ENCODE measurements at regions not wholly inside any gene's neighbourhood (a gene's known extent, or its start where the extent isn't known, plus 50 kb on each side); places are given as distances from the start of the nearest gene placed in this dataset.

DNA sequence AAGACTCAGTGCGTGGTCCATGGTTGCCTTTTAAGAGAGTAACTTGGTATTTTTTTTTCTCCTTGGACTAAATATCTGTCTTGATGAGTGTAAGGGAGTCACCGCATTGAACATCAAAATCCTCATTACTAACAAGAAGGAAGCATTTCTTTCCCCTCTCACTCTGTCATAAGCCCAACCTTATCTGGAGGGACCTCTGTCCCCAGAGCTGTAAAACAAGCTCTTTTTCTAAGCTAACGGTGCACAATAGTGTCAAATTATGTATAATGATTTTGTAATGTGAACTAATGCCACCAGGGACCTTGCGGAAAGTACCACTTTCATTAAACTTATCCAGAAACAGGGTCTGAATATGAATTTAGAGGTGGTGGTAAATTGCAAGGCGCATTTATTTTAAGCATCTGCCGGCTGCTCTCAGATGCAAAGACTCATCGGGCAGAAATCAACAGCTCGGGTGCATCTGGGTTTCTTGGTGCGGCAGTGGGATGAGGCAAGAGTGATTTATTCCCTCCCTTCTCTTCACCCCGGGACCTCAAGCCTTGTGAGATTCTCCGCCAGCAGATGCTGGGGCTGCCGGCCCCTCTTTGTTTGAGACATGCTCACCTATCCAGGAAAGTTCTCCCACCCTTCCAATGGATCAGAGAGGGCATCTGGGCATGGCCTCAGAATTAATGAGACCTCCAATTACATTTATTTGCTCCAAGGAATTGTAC lies 95.2 kb upstream of the IRX3 start:
- TF ChIP-seq, protein P1, sequence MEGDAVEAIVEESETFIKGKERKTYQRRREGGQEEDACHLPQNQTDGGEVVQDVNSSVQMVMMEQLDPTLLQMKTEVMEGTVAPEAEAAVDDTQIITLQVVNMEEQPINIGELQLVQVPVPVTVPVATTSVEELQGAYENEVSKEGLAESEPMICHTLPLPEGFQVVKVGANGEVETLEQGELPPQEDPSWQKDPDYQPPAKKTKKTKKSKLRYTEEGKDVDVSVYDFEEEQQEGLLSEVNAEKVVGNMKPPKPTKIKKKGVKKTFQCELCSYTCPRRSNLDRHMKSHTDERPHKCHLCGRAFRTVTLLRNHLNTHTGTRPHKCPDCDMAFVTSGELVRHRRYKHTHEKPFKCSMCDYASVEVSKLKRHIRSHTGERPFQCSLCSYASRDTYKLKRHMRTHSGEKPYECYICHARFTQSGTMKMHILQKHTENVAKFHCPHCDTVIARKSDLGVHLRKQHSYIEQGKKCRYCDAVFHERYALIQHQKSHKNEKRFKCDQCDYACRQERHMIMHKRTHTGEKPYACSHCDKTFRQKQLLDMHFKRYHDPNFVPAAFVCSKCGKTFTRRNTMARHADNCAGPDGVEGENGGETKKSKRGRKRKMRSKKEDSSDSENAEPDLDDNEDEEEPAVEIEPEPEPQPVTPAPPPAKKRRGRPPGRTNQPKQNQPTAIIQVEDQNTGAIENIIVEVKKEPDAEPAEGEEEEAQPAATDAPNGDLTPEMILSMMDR (IDR thresholded peaks at IDR 0.05; ENCODE audit: low read depth, low read length): no peak
- TF ChIP-seq MYC (IDR thresholded peaks at IDR 0.05; ENCODE audit: low read depth, low read length): no peak
